Esophagus muscularis mucosa (tissue), 4 donors: ENCODE measurements at regions not wholly inside any gene's neighbourhood (a gene's known extent, or its start where the extent isn't known, plus 50 kb on each side); places are given as distances from the start of the nearest gene placed in this dataset.

Source experiments
- EP300 ChIP-seq: sonication (generic); formaldehyde crosslinking; IDR thresholded peaks from one replicate; pipeline ENCODE4 v1.6.1; 2017; ENCODE audit warnings: antibody characterized with exemption
- POLR2A ChIP-seq: fragments of 450-650 bp; IDR thresholded peaks from one replicate; pipeline ENCODE4 v1.6.1; 2017; ENCODE audit warnings: antibody characterized with exemption, moderate library complexity, mild to moderate bottlenecking, low read depth
- POLR2AphosphoS5 ChIP-seq, 2 donors: sonication (generic); formaldehyde crosslinking; IDR thresholded peaks; one replicate each; pipeline ENCODE4 v1.6.1; 2017; ENCODE audit warnings: antibody characterized with exemption in 2 of 2
- TF ChIP-seq, protein P1 (sequence below), 3 experiments: fragments of 200-600 bp in 2 of 3; fragments of 450-650 bp in 1 of 3; sonication (generic) in 2 of 3; IDR thresholded peaks; one replicate each; pipeline ENCODE4 v1.5.1; 2017 to 2019; ENCODE audit warnings: antibody characterized with exemption in 3 of 3, mild to moderate bottlenecking in 2 of 3, moderate library complexity in 1 of 3

DNA sequence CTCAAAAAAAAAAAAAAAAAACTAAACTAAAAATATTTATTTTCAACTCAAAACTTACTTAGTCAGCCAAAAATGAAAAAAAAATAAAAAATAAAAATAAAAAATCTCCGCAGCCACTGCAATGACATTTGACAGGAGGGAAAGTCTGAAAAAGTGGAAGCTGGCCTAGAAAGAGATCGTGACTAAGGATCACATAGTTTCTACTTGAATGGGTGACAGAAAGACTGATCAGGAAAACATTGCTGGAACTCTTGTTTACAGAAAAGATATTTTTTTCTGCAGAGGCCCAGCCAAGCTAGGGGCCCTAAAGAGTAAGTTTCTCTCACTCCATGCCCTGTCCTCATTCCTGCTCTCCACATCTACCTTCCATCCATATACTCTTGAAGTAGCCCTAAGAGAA, 92.8 kb upstream of the KCND2 start:
- TF ChIP-seq, protein P1, sequence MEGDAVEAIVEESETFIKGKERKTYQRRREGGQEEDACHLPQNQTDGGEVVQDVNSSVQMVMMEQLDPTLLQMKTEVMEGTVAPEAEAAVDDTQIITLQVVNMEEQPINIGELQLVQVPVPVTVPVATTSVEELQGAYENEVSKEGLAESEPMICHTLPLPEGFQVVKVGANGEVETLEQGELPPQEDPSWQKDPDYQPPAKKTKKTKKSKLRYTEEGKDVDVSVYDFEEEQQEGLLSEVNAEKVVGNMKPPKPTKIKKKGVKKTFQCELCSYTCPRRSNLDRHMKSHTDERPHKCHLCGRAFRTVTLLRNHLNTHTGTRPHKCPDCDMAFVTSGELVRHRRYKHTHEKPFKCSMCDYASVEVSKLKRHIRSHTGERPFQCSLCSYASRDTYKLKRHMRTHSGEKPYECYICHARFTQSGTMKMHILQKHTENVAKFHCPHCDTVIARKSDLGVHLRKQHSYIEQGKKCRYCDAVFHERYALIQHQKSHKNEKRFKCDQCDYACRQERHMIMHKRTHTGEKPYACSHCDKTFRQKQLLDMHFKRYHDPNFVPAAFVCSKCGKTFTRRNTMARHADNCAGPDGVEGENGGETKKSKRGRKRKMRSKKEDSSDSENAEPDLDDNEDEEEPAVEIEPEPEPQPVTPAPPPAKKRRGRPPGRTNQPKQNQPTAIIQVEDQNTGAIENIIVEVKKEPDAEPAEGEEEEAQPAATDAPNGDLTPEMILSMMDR (IDR thresholded peaks at IDR 0.05) = no peak
- TF ChIP-seq POLR2AphosphoS5 (IDR thresholded peaks at IDR 0.05) (no peak), EP300 (no peak), POLR2A (no peak)
